GM10248 (cell line): ENCODE measurements at regions not wholly inside any gene's neighbourhood (a gene's known extent, or its start where the extent isn't known, plus 50 kb on each side); places are given as distances from the start of the nearest gene placed in this dataset.

ENCODE experiments used
- CTCF ChIA-PET: fragments of 300-600 bp; sonication (Branson Sonifier 250); formaldehyde crosslinking; extraction: SDS; loops from one replicate; lab custom pipeline; 2021; ENCODE audit warnings: antibody characterized with exemption; lab: Yijun Ruan, JAX
- POLR2A ChIA-PET: fragments of 350-650 bp; sonication (Branson Sonifier 250); formaldehyde crosslinking; extraction: SDS; loops from one replicate; lab custom pipeline; 2020; ENCODE audit warnings: antibody characterized with exemption; lab: Yijun Ruan, JAX
- DNase-seq: peaks from one replicate; pipeline ENCODE4 v3.0.0; 2012; ENCODE audit errors: extremely low spot score
- TF ChIP-seq, protein P1 (sequence below): IDR thresholded peaks from 2 replicates; pipeline ENCODE4 v1.5.1; 2012; ENCODE audit warnings: mild to moderate bottlenecking, low read depth; ENCODE audit errors: extremely low read depth, missing control alignments, control extremely low read depth

DNA sequence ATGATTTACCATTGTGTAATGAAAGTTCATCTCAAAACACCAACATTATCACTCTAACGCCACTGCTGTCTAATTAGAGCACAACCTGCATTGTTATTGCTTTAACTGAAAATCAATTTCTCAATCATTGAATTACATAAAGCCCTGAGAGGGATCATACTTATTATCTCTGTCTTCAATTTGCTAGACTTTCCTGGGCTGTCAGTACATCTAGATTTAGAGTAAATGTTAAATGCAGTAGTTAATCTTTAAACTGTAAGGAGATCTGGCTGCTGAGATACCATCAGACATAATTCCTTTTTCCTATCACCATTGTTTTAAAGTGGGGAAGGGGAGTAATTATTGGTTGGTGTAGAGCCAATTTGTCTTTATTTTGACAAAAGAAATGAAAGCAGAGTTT, 1995.1 kb downstream of the MRPL39 start:
- ChIA-PET POLR2A (no interaction called here), CTCF (no interaction called here)
- no peak for DNase-seq
- TF ChIP-seq, protein P1, sequence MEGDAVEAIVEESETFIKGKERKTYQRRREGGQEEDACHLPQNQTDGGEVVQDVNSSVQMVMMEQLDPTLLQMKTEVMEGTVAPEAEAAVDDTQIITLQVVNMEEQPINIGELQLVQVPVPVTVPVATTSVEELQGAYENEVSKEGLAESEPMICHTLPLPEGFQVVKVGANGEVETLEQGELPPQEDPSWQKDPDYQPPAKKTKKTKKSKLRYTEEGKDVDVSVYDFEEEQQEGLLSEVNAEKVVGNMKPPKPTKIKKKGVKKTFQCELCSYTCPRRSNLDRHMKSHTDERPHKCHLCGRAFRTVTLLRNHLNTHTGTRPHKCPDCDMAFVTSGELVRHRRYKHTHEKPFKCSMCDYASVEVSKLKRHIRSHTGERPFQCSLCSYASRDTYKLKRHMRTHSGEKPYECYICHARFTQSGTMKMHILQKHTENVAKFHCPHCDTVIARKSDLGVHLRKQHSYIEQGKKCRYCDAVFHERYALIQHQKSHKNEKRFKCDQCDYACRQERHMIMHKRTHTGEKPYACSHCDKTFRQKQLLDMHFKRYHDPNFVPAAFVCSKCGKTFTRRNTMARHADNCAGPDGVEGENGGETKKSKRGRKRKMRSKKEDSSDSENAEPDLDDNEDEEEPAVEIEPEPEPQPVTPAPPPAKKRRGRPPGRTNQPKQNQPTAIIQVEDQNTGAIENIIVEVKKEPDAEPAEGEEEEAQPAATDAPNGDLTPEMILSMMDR = no peak

DNA sequence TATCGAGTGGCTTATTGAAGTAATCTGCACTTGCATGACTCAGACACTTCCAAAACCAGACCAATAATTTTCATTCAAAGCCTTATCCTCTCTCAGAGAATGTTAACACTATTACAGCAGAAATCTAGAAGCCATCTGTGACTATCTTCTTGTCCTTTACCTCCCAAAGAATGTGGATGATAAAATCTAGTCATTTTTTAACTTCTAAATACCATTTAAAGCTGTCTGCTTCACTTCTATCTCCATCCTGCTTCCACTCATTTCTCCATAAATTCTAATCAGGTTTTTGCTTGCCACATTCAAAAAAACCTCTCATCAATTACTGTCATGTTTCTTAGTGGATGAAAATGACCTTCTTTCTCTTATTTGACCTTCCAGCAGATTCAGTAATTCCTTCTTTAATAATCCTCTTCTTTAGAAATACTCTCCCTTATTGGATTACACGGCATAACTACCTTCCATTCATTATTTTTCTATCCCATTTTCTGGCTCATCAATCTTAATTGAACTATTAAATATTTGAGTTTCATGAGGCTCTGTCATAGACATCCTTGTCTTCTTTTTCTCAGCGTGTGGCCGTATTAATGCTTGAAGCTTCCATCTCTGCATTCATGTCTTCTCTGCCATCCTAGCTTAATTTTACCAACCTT, 1999.4 kb downstream of the MRPL39 start:
- POLR2A ChIA-PET = no interaction called here
- DNase-seq = no peak
- TF ChIP-seq, protein P1 = no peak
- CTCF ChIA-PET = interaction anchor here (1.1 kb wide), 1 partner anchor 14 kb away, joined by 3 read pairs; no protein-coding TSS in a partner anchor

DNA sequence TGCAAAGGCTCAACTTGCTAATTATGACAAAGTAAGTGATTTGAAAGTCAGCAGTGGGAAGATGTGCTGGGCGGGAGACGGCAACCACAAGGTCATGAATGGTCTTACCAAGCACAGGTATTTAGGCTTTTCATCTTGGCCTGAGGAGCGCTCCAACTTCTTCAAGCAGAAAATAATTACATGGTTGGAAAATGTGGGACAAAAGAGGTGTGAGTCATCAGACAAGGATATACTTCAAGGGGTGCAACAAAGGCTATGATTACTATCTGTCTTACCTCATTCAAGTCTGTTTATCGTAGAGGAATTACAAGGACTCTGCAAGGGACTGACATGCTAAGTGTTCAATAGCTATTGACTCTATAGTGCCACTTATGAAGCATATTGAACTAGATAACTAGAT, 2005.7 kb downstream of the MRPL39 start:
- ChIA-PET CTCF (interaction anchor here (1.7 kb wide), 1 partner anchor 10 kb away, joined by 6 read pairs; no protein-coding TSS in a partner anchor), POLR2A (interaction anchor here (0.7 kb wide), 1 partner anchor 94 kb away, joined by 10 read pairs; no protein-coding TSS in a partner anchor)
- TF ChIP-seq, protein P1 = no peak
- DNase-seq = no peak

DNA sequence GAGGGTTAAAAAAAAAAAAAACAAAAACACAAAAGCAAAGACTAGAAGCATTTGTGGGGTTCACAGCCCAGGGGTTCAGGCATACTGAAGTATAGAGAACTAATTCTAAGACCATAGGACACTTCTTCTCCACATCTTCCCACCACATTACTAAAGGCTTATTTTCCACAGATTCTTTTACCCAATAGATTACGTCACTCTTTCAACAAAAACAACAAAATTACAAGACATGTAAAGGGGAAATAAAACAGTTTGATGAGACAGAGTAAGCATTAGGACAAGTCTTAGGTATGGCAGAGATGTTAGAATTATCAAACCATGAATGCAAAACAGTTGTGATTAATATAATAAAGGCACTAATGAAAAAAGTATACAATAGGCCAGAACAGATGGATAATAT, 2013.7 kb downstream of the MRPL39 start:
- DNase-seq = no peak
- CTCF ChIA-PET = no interaction called here
- TF ChIP-seq, protein P1 = no peak
- POLR2A ChIA-PET = no interaction called here

DNA sequence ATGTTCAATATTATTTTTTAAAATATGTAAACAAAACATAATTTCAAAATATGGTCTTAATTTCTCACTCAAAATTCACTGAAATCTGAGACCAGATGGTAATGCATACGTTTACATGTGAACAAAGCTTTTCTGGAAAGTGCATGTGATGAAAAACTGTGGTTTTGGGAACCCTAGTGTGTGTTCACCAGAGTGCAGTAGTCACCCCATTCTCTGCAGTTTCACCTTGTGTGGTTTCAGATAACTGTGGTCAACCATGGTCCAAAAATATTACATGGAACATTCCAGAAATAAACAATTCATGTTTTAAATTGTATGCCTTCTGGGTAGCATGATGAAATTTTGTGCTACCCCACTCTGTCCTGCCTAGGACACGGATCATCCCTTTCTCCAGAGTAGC, 2021.9 kb downstream of the MRPL39 start:
- no peak for DNase-seq
- ChIA-PET CTCF (no interaction called here), POLR2A (no interaction called here)
- TF ChIP-seq, protein P1 = no peak

DNA sequence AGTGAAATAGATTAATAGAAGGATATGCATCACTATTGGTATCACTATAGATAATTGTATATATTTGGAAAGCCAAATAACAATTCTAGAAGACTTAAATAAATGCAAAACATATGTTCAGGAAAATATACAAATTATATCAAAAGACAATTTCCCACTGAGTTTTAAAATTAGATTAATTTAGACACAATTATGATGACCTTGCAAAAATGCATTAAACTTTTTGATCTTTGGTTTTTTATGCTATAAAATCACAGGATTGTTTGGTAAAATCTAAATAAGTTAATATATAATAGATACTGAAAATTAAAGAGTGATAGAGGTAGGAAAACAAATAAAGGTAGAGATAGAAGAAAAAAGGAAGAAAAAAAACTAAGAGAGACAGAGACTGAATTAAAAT, 2027.7 kb downstream of the MRPL39 start:
- ChIA-PET POLR2A (no interaction called here), CTCF (interaction anchor here (1.9 kb wide), 1 partner anchor 12 kb away, joined by 4 read pairs; no protein-coding TSS in a partner anchor)
- DNase-seq = no peak
- TF ChIP-seq, protein P1 = no peak
